Liver (tissue), 7 donors: ENCODE measurements at regions not wholly inside any gene's neighbourhood (a gene's known extent, or its start where the extent isn't known, plus 50 kb on each side); places are given as distances from the start of the nearest gene placed in this dataset.

ENCODE experiments used
- DNase-seq: peaks from one replicate; pipeline ENCODE4 v3.0.0-alpha.2; 2017; ENCODE audit warnings: low spot score
- H3K27ac ChIP-seq, 2 donors: one replicate each; pipeline ENCODE4 v1.7.0; 2013; ENCODE audit warnings: inconsistent platforms in 2 of 2, low read length in 2 of 2, control low read depth in 1 of 2, low read depth in 1 of 2, mild to moderate bottlenecking in 1 of 2
- H3K27me3 ChIP-seq, 4 donors: one replicate each; pipeline versions ENCODE4 v1.6.1 to v1.7.0; 2013; ENCODE audit warnings: low read length in 3 of 4, inconsistent platforms in 1 of 4, mild to moderate bottlenecking in 1 of 4, moderate library complexity in 1 of 4; ENCODE audit not compliant: control insufficient read depth in 4 of 4, insufficient read depth in 4 of 4
- H3K36me3 ChIP-seq, 4 donors: one replicate each; pipeline versions ENCODE4 v1.6.1 to v1.7.0; 2013; ENCODE audit warnings: low read length in 3 of 4, mild to moderate bottlenecking in 3 of 4, low read depth in 1 of 4, moderate library complexity in 1 of 4; ENCODE audit not compliant: control insufficient read depth in 4 of 4, insufficient read depth in 3 of 4
- H3K4me1 ChIP-seq, 4 donors: one replicate each; pipeline versions ENCODE4 v1.6.1 to v1.7.0; 2013; ENCODE audit warnings: low read length in 3 of 4, mild to moderate bottlenecking in 3 of 4, moderate library complexity in 1 of 4; ENCODE audit not compliant: control insufficient read depth in 4 of 4, insufficient read depth in 4 of 4
- H3K4me3 ChIP-seq, 3 donors: one replicate each; pipeline versions ENCODE4 v1.6.1 to v1.7.0; 2013; ENCODE audit warnings: low read length in 3 of 3, control low read depth in 1 of 3, low read depth in 1 of 3, mild to moderate bottlenecking in 1 of 3
- H3K9ac ChIP-seq, 2 donors: one replicate each; pipeline ENCODE4 v1.7.0; 2013; ENCODE audit warnings: low read length in 2 of 2, mild to moderate bottlenecking in 2 of 2, moderate library complexity in 2 of 2, control low read depth in 1 of 2, low read depth in 1 of 2
- H3K9me3 ChIP-seq, 4 donors: one replicate each; pipeline versions ENCODE4 v1.6.1 to v1.7.0; 2013; ENCODE audit warnings: low read length in 3 of 4; ENCODE audit not compliant: control insufficient read depth in 4 of 4
- ATF3 ChIP-seq: IDR thresholded peaks from 2 replicates; pipeline ENCODE4 v1.6.1; 2016; ENCODE audit warnings: antibody characterized with exemption
- CTCF ChIP-seq: fragments of 150-350 bp; IDR thresholded peaks from 2 replicates; pipeline ENCODE4 v1.5.1; 2017; ENCODE audit warnings: improper control_type of control experiment, low read depth, low read length; ENCODE audit not compliant: missing input control
- EGR1 ChIP-seq, 2 donors: IDR thresholded peaks; 2 replicates each; pipeline ENCODE4 v1.6.1; 2016 to 2018; ENCODE audit warnings: antibody characterized with exemption in 2 of 2, low read depth in 2 of 2
- FOXA1 ChIP-seq: IDR thresholded peaks from 2 replicates; pipeline ENCODE4 v1.6.1; 2016; ENCODE audit warnings: antibody characterized with exemption
- FOXA2 ChIP-seq: IDR thresholded peaks from 2 replicates; pipeline ENCODE4 v1.6.1; 2016; ENCODE audit warnings: antibody characterized with exemption
- GABPA ChIP-seq, 2 donors: IDR thresholded peaks in 1 of 2; conservative IDR thresholded peaks in 1 of 2; 2 replicates each; pipeline ENCODE4 v1.6.1; 2016; ENCODE audit warnings: antibody characterized with exemption in 2 of 2, mild to moderate bottlenecking in 1 of 2, moderate library complexity in 1 of 2
- HNF4G ChIP-seq: IDR thresholded peaks from 2 replicates; pipeline ENCODE4 v1.6.1; 2016; ENCODE audit warnings: antibody characterized with exemption
- JUND ChIP-seq, 2 donors: IDR thresholded peaks; 2 replicates each; pipeline ENCODE4 v1.6.1; 2016; ENCODE audit warnings: antibody characterized with exemption in 2 of 2
- MAX ChIP-seq: IDR thresholded peaks from 2 replicates; pipeline ENCODE4 v1.6.1; 2016; ENCODE audit warnings: antibody characterized with exemption
- NR2F2 ChIP-seq: IDR thresholded peaks from 2 replicates; pipeline ENCODE4 v1.6.1; 2016; ENCODE audit warnings: antibody characterized with exemption
- RAD21 ChIP-seq, 2 donors: IDR thresholded peaks; 2 replicates each; pipeline ENCODE4 v1.6.1; 2016; ENCODE audit warnings: antibody characterized with exemption in 2 of 2, mild to moderate bottlenecking in 2 of 2
- REST ChIP-seq: IDR thresholded peaks from 2 replicates; pipeline ENCODE4 v1.6.1; 2016; ENCODE audit warnings: antibody characterized with exemption, mild to moderate bottlenecking
- ZBTB33 ChIP-seq: IDR thresholded peaks from 2 replicates; pipeline ENCODE4 v1.6.1; 2016; ENCODE audit warnings: antibody characterized with exemption
- donor health status: healthy.
- donor health status: healthy.
- donor health status: healthy.
- donor health status: healthy.

- TF ChIP-seq ATF3 (no peak), CTCF (no peak)
These were observed 428.2 kb upstream of the KLF12 start (continued) for GRCh38 chr13:74562381-74562780.

- DNase-seq, result no peak
These were observed 427.0 kb upstream of the KLF12 start for GRCh38 chr13:74561155-74561554.

More at GRCh38 chr13:74561155-74561554, 427.0 kb upstream of the KLF12 start:
- H3K9me3 ChIP-seq, result no peaks in the 10 kb centered on the region
- no peak overlapping the region for H3K27ac ChIP-seq
- H3K9ac ChIP-seq, result no peak overlapping the region
- H3K27me3 ChIP-seq, result no peaks in the 10 kb centered on the region
- no peak overlapping the region for H3K4me3 ChIP-seq
- TF ChIP-seq GABPA (IDR thresholded peaks at IDR 0.05 in 1 of 2, conservative IDR thresholded peaks at IDR 0.05 in 1 of 2) (no peak), RAD21 (IDR thresholded peaks at IDR 0.05) (no peak), ATF3 (no peak), REST (no peak), NR2F2 (no peak), JUND (IDR thresholded peaks at IDR 0.05) (no peak), HNF4G (no peak), FOXA2 (no peak), FOXA1 (no peak), MAX (no peak), ZBTB33 (no peak), EGR1 (IDR thresholded peaks at IDR 0.05; ENCODE audit: low read depth in 2 of 2) (no peak)
- H3K36me3 ChIP-seq, result no peaks in the 10 kb centered on the region
- no peaks in the 10 kb centered on the region for H3K4me1 ChIP-seq
